ENCODE measurements at regions not wholly inside any gene's neighbourhood (a gene's known extent, or its start where the extent isn't known, plus 50 kb on each side); places are given as distances from the start of the nearest gene placed in this dataset.
A peak's percentile ranks its signal among the peaks of the same experiment; 100 is the strongest.

DNA sequence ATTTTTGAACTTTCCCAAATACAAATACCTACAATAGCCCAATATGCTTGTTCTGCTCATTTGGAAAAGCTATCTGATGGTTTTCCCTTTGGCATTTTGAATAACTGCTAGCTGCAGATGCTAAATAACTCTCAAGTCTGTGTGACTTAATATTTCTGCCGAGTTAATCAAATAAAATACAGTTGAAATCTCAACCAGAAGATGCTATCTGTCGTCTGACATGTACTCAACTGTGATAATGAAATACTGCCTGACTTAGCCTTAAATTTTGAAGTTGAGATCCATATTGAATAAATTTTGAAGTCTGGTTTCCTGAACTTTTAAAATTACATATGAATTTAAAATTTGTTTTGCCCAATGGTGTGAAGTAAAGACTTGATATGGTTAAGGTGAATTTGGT lies 204.4 kb upstream of the MEX3C start:
- DNase-seq: no peak

- no peak for DNase-seq
Measured at GRCh38 chr18:51404620-51405019, 207.1 kb upstream of the MEX3C start.

GRCh38 chr18:51405683-51406477 lies 208.4 kb upstream of the MEX3C start:
- DNase-seq: no peak

- DNase-seq: no peak
Measured at GRCh38 chr18:51417643-51418483, 220.4 kb upstream of the MEX3C start.

GRCh38 chr18:51425475-51425874 lies 228.0 kb upstream of the MEX3C start:
- DNase-seq: peak; percentile 3

GRCh38 chr18:51425889-51426288 lies 228.4 kb upstream of the MEX3C start:
- DNase-seq: no peak

DNA sequence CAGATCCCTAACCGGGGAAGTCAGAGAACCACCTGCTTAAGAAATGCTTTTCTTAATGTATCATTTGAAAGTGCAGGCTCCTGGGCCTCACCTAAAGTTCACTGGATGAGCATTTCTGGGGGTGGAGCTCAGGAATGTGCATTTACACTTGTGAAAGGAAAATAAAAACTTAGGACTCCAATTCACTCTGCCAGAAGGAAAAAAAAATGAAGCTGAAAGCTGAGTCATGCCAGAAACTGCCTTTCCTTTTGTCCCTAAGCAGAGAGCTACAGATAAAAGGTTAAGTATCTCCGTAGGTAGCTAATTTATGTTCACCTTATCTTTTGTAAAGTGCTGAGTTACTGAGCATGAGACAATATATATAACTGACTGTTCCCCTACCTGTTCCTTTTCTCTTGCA lies 229.5 kb upstream of the MEX3C start:
- no peak for DNase-seq

DNA sequence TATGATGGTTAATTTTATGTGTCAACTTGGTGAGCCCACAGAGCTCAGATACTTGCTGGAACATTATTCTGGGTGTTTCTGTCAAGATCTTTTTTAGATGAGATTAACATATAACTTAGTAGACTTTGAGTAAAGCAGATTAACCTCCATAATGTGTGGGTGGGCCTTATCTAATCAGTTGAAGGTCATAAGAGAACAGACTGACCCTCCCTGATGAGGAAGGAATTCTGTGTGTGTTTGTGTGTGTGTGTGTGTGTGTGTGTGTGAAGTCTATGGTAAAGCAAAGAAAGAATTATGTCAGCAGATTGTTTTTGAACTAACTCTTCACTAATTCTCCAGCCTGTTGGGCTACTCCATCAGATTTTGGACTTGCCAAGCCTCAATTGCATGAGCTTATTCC lies 232.2 kb upstream of the MEX3C start:
- DNase-seq: no peak

GRCh38 chr18:51430538-51430937 lies 233.1 kb upstream of the MEX3C start:
- DNase-seq: no peak

- DNase-seq: no peak
Measured at GRCh38 chr18:51433296-51433695, 235.8 kb upstream of the MEX3C start.

DNA sequence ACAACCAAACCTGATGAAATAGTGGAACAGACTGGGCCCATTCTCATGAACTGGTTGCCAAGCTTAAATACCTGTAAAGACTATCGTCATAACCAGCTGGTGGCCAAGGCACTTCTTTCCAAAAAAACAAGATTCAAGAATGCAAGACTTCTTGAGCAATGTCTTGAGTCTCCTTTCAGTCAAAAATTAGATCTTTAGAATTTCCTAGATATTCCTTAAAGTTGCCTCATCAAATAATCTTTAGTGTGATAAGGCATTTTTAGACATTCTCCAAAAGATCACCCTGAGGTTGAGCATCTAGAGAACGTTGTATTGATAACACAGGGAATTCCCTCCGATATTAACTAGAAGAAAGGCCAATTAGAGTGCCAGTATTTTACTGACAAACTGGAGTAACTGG lies 236.4 kb upstream of the MEX3C start:
- no peak for DNase-seq

- peak; percentile 2 for DNase-seq
Measured at GRCh38 chr18:51437280-51438271, 240.1 kb upstream of the MEX3C start.

DNA sequence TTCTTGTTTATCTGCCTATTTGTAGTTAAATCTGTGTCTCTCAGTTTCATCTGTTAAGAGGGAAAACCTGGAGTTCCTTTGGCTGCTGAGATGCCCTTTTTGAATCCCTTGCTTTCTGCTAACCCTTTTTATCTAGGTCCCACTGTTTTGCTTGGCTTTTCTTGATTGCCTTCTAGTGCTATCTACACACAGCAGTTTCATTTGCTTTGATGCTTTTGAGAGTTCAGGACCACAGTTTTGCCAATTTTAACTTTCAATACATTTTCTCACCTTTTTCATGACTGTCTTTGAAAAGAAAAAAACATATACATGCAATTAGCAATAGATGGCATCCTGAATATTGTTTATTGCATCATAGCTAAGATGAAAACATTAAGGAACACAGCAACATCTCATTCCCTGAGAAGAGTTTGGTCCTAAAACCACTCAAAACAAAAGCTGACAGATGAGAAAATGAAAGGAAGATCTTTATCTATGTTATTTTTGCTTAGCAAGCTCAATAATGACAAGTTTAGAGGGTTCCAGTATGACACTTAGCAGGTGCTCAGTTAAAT lies 241.4 kb upstream of the MEX3C start:
- DNase-seq: no peak

DNA sequence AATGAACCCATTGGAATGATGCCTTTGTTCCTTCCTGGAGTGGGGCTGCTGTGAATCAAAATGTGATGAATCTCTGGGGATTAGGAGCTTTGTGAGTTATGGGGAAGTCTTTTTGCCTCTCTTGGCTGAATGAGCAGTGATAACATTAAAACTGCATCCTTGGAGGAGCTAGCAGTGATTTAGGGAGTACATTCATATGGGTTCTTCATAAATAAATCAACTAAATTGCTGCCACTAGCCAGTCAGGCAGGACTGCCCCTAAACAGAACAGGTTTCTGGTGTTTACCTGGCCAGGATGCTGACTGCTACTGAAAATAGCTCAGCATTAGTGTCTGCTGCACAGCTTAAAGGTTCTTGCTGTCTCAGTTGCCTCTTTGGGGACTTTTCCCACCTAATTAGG lies 244.5 kb upstream of the MEX3C start:
- DNase-seq: no peak

- DNase-seq: no peak
Measured at GRCh38 chr18:51446571-51447210, 249.2 kb upstream of the MEX3C start.

GRCh38 chr18:51447351-51448342 lies 250.2 kb upstream of the MEX3C start:
- no peak for DNase-seq

DNA sequence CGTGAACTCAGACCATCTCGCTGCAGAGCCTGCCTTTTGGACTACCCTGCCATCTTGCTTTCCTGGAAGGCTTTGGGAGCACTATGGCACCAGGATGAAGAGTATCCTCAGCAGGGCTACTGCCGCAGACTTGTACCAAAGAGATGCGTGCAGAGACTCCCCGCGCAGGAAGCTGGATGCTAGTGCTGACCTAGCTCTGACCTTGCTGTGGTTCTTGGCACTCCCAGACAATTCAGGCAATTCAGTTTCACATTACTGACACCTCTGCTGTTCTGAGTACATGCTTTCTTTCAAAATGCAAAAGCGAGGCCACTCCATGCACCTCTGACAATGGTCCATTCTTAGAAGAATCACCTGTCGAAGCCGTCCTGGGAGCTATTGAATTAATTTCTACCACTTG lies 251.5 kb upstream of the MEX3C start:
- no peak for DNase-seq

DNA sequence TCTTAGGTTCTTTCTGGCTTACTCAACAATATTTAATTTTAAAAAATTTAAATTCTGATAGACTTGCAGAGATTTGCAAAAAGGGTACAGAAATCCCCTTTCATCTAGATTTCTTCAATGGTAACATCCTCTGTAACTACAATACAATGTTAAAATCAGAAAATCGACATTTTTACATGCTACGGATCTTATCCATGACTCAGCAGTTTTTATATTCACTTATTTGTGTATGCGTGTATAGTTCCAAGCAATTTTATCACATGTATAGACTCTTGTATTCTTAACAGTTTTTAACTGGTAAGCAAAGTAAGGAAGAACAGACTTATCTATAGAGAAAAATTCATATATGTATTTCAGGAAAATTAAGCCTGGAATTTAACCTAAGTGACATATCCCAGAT lies 256.1 kb upstream of the MEX3C start:
- no peak for DNase-seq

DNA sequence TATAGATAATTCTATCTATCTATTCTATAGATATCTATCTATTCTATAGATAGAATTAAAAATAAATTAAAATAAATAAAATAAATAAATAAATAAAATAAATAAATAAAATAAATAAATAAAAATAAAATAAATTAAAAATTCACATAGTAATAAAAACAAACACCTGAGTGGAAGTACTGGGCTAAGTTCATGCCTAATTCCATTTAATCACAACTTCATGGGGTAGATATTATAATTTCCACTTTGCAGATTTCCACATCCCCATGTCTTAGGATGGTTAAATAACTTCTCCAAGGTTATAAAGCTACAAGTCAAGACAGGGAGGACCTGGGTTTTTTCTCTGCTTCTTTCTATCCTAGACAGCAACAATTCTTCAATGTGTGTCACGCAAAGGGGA lies 261.4 kb upstream of the MEX3C start:
- DNase-seq: no peak

DNA sequence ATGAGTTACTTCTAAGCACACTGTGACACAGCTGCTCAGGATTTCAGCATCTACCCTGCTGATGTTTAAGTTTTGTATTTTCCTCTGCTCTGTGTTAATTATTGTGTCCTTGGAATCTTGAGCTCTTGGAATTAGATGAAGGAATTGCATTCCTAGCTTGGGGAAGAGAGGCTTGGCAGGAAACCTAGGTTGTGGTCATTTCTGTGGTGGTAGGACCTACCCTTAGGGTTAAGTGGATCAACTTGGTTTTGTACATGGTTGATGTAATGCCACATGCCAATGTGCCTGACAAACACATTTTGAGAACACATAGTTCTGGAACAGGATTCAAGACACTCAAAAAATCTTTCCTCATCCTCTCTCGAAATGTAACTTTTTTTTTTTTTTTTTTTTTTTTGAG lies 264.5 kb upstream of the MEX3C start:
- no peak for DNase-seq
